Coronary artery (tissue), 2 donors: ENCODE measurements at regions not wholly inside any gene's neighbourhood (a gene's known extent, or its start where the extent isn't known, plus 50 kb on each side); places are given as distances from the start of the nearest gene placed in this dataset.

Experiments used
- DNase-seq: peaks from one replicate; pipeline ENCODE4 v3.0.0-alpha.2; 2017; ENCODE audit warnings: low spot score
- H3K27ac ChIP-seq, 2 donors: fragments of 200-600 bp; sonication (generic); one replicate each; pipeline ENCODE4 v1.5.1; 2016 to 2019
- H3K4me3 ChIP-seq: fragments of 200-600 bp; sonication (generic); 2 replicates; pipeline ENCODE4 v1.5.1; 2016; ENCODE audit warnings: mild to moderate bottlenecking, moderate library complexity
- CTCF ChIP-seq: fragments of 200-600 bp; sonication (generic); IDR thresholded peaks from one replicate; pipeline ENCODE4 v1.5.1; 2019; ENCODE audit warnings: antibody characterized with exemption

GRCh38 chr6:66638099-66638498 is 931.1 kb upstream of the EYS start:
- no peak for DNase-seq
- Histone ChIP-seq H3K27ac (no peak overlapping the region), H3K4me3 (no peak overlapping the region)
- no peak for TF ChIP-seq CTCF

- no peak for DNase-seq
- no peak for TF ChIP-seq CTCF
- Histone ChIP-seq H3K27ac (no peak overlapping the region), H3K4me3 (no peak overlapping the region)
Observed at GRCh38 chr6:66628917-66629316, 921.9 kb upstream of the EYS start.

GRCh38 chr6:66623050-66623449 is 916.0 kb upstream of the EYS start:
- TF ChIP-seq CTCF = no peak
- H3K27ac ChIP-seq = no peak overlapping the region
- no peak for DNase-seq
- H3K4me3 ChIP-seq = no peak overlapping the region

- TF ChIP-seq CTCF = no peak
- Histone ChIP-seq H3K4me3 (no peak overlapping the region), H3K27ac (no peak overlapping the region)
- DNase-seq = no peak
Observed at GRCh38 chr6:66605971-66606370, 898.9 kb upstream of the EYS start.

GRCh38 chr6:66605011-66605410 is 898.0 kb upstream of the EYS start:
- no peak overlapping the region for H3K27ac ChIP-seq
- DNase-seq = no peak
- TF ChIP-seq CTCF = no peak

GRCh38 chr6:66599541-66599940 is 892.5 kb upstream of the EYS start:
- no peak for DNase-seq
- no peak overlapping the region for H3K27ac ChIP-seq
- no peak overlapping the region for H3K4me3 ChIP-seq
- TF ChIP-seq CTCF = no peak

More at GRCh38 chr6:66605011-66605410, 898.0 kb upstream of the EYS start:
- no peak overlapping the region for H3K4me3 ChIP-seq

GRCh38 chr6:66578362-66578761 is 871.3 kb upstream of the EYS start:
- no peak for DNase-seq
- no peak overlapping the region for H3K27ac ChIP-seq
- no peak overlapping the region for H3K4me3 ChIP-seq
- TF ChIP-seq CTCF = no peak
